ENCODE measurements at regions not wholly inside any gene's neighbourhood (a gene's known extent, or its start where the extent isn't known, plus 50 kb on each side); places are given as distances from the start of the nearest gene placed in this dataset.

- Histone ChIP-seq H3K27ac (ENCODE audit: low read depth in 1 of 2, low read length in 2 of 2) (no peak overlapping the region), H3K9me3 (ENCODE audit: control insufficient read depth in 1 of 2, insufficient read depth in 1 of 2, low read length in 2 of 2) (no peaks in the 10 kb centered on the region), H3K36me3 (ENCODE audit: insufficient read depth, low read length) (no peaks in the 10 kb centered on the region), H3K4me1 (ENCODE audit: insufficient read depth, low read length) (no peaks in the 10 kb centered on the region), H3K4me3 (ENCODE audit: low read length) (no peak overlapping the region), H3K27me3 (ENCODE audit: control insufficient read depth in 1 of 2, insufficient read depth in 2 of 2, low read length in 2 of 2) (no peaks in the 10 kb centered on the region)
- CTCF ChIA-PET: no interaction called here
- intact Hi-C loops (cut with DNase I, micrococcal nuclease): no loop called here
- Mint-ChIP-seq H3K27ac (no peak overlapping the region), H3K9me3 (no peaks in the 10 kb centered on the region), H3K36me3 (ENCODE audit: low read depth) (no peaks in the 10 kb centered on the region), H3K27me3 (peaks cover 4% of the 10 kb centered on the region), H3K4me3 (no peak overlapping the region), H3K4me1 (ENCODE audit: low read depth) (no peaks in the 10 kb centered on the region)
- DNase-seq (no peak), ATAC-seq (ENCODE audit: poor library complexity) (no peak)
- no peak for TF ChIP-seq CTCF (IDR thresholded peaks at IDR 0.05)
- POLR2A ChIA-PET: no interaction called here
These were observed 134.9 kb downstream of the FAM161A start for GRCh38 chr2:61718965-61719364.

- H3K4me3 ChIP-seq (ENCODE audit: low read length): no peak overlapping the region
- H3K27ac ChIP-seq (ENCODE audit: low read depth in 1 of 2, low read length in 2 of 2): no peak overlapping the region
- H3K27me3 ChIP-seq (ENCODE audit: control insufficient read depth in 1 of 2, insufficient read depth in 2 of 2, low read length in 2 of 2): no peaks in the 10 kb centered on the region
- H3K4me1 Mint-ChIP-seq (ENCODE audit: low read depth): no peaks in the 10 kb centered on the region
- intact Hi-C loops (cut with DNase I, micrococcal nuclease): no loop called here
- no peaks in the 10 kb centered on the region for H3K36me3 Mint-ChIP-seq (ENCODE audit: low read depth)
- no peaks in the 10 kb centered on the region for H3K36me3 ChIP-seq (ENCODE audit: insufficient read depth, low read length)
- H3K27ac Mint-ChIP-seq: no peak overlapping the region
- no peaks in the 10 kb centered on the region for H3K9me3 Mint-ChIP-seq
- POLR2A ChIA-PET: no interaction called here
- no peak for TF ChIP-seq CTCF (IDR thresholded peaks at IDR 0.05)
- peaks cover 4% of the 10 kb centered on the region for H3K27me3 Mint-ChIP-seq
- H3K9me3 ChIP-seq (ENCODE audit: control insufficient read depth in 1 of 2, insufficient read depth in 1 of 2, low read length in 2 of 2): no peaks in the 10 kb centered on the region
- H3K4me1 ChIP-seq (ENCODE audit: insufficient read depth, low read length): no peaks in the 10 kb centered on the region
- ATAC-seq (ENCODE audit: poor library complexity) (no peak), DNase-seq (no peak)
- CTCF ChIA-PET: no interaction called here
- H3K4me3 Mint-ChIP-seq: no peak overlapping the region
These were observed 138.4 kb downstream of the FAM161A start for GRCh38 chr2:61715506-61715905.

GRCh38 chr2:61714210-61714609 lies 139.7 kb downstream of the FAM161A start:
- no peak for TF ChIP-seq CTCF (IDR thresholded peaks at IDR 0.05)
- DNase-seq: no peak
- H3K27ac Mint-ChIP-seq: no peak overlapping the region
- no peaks in the 10 kb centered on the region for H3K9me3 ChIP-seq (ENCODE audit: control insufficient read depth in 1 of 2, insufficient read depth in 1 of 2, low read length in 2 of 2)
- H3K4me1 Mint-ChIP-seq (ENCODE audit: low read depth): no peaks in the 10 kb centered on the region
- CTCF ChIA-PET: no interaction called here
- peaks cover 3% of the 10 kb centered on the region for H3K27me3 Mint-ChIP-seq
- H3K27ac ChIP-seq (ENCODE audit: low read depth in 1 of 2, low read length in 2 of 2): no peak overlapping the region
- H3K36me3 Mint-ChIP-seq (ENCODE audit: low read depth): no peaks in the 10 kb centered on the region
- H3K36me3 ChIP-seq (ENCODE audit: insufficient read depth, low read length): no peaks in the 10 kb centered on the region
- H3K9me3 Mint-ChIP-seq: no peaks in the 10 kb centered on the region
- no peak overlapping the region for H3K4me3 ChIP-seq (ENCODE audit: low read length)
- no peaks in the 10 kb centered on the region for H3K4me1 ChIP-seq (ENCODE audit: insufficient read depth, low read length)
- H3K4me3 Mint-ChIP-seq: no peak overlapping the region
- POLR2A ChIA-PET: no interaction called here
- intact Hi-C loops (cut with DNase I, micrococcal nuclease): no loop called here
- ATAC-seq (ENCODE audit: poor library complexity): no peak
- H3K27me3 ChIP-seq (ENCODE audit: control insufficient read depth in 1 of 2, insufficient read depth in 2 of 2, low read length in 2 of 2): no peaks in the 10 kb centered on the region
